Activated B cell treated with CpG ODN at 0.5 μM for 24 hours (primary cell): ENCODE measurements at regions not wholly inside any gene's neighbourhood (a gene's known extent, or its start where the extent isn't known, plus 50 kb on each side); places are given as distances from the start of the nearest gene placed in this dataset.

Experiments used
- ATAC-seq: fragments of 200-7000 bp; cut with Tn5 transposase; one replicate; pipeline ENCODE4 v1.10.0; 2021; ENCODE audit warnings: low read depth, mild to moderate bottlenecking, moderate library complexity
- CTCF ChIA-PET: fragments of 350-600 bp; sonication (Branson Sonifier 250); formaldehyde crosslinking; loops from one replicate; lab custom pipeline; 2021; ENCODE audit warnings: antibody characterized with exemption; lab: Charles Lee
- POLR2A ChIA-PET: fragments of 350-600 bp; sonication (Branson Sonifier 250); formaldehyde crosslinking; loops from one replicate; lab custom pipeline; 2021; ENCODE audit warnings: antibody characterized with exemption; lab: Charles Lee
- DNase-seq: peaks from one replicate; pipeline ENCODE4 v3.0.0; 2022
- H3K27ac Mint-ChIP-seq: one replicate; pipeline ENCODE4 v1.8.0; 2020; ENCODE audit warnings: mixed read lengths
- H3K27me3 Mint-ChIP-seq: one replicate; pipeline ENCODE4 v1.8.0; 2021; ENCODE audit warnings: mixed read lengths
- H3K36me3 Mint-ChIP-seq: one replicate; pipeline ENCODE4 v1.8.0; 2021; ENCODE audit warnings: low read depth, mixed read lengths
- H3K4me1 Mint-ChIP-seq: one replicate; pipeline ENCODE4 v1.8.0; 2021; ENCODE audit warnings: mixed read lengths
- H3K4me3 Mint-ChIP-seq: one replicate; pipeline ENCODE4 v1.8.0; 2020; ENCODE audit warnings: mild to moderate bottlenecking, mixed read lengths
- H3K9me3 Mint-ChIP-seq: one replicate; pipeline ENCODE4 v1.8.0; 2020; ENCODE audit warnings: mixed read lengths
- CTCF ChIP-seq: fragments of 200-600 bp; IDR thresholded peaks from one replicate; pipeline ENCODE4 v1.8.0; 2022; ENCODE audit warnings: antibody characterized with exemption, mild to moderate bottlenecking
- intact Hi-C: fragments of 100-400 bp; cut with micrococcal nuclease; formaldehyde crosslinking; loops from one replicate; pipeline ENCODE4 v1.15.1; 2024

GRCh38 chr6:88490195-88490907 lies 324.2 kb upstream of the CNR1 start:
- Mint-ChIP-seq H3K27ac (no peak overlapping the region), H3K4me1 (peaks cover 20% of the 10 kb centered on the region), H3K9me3 (peaks cover 5% of the 10 kb centered on the region), H3K36me3 (no peaks in the 10 kb centered on the region), H3K27me3 (no peaks in the 10 kb centered on the region), H3K4me3 (no peak overlapping the region)
- CTCF ChIA-PET, result no interaction called here
- no peak for DNase-seq
- POLR2A ChIA-PET, result no interaction called here
- no peak for TF ChIP-seq CTCF
- ATAC-seq, result no peak
- intact Hi-C loops, result loop anchor here (5.0 to 10.0 kb wide), 2 partner anchors 272 to 656 kb away; no protein-coding TSS in a partner anchor

- no peak for ATAC-seq
- no peak for DNase-seq
- Mint-ChIP-seq H3K4me3 (no peak overlapping the region), H3K27ac (no peak overlapping the region), H3K27me3 (no peaks in the 10 kb centered on the region), H3K4me1 (no peaks in the 10 kb centered on the region), H3K9me3 (peaks cover 13% of the 10 kb centered on the region), H3K36me3 (no peaks in the 10 kb centered on the region)
- intact Hi-C loops, result no loop called here
- TF ChIP-seq CTCF, result no peak
- CTCF ChIA-PET, result no interaction called here
- POLR2A ChIA-PET, result interaction anchor here (0.7 kb wide), 1 partner anchor 375 kb away, joined by 3 read pairs; no protein-coding TSS in a partner anchor
These were observed 317.3 kb upstream of the CNR1 start for GRCh38 chr6:88483424-88483823.

GRCh38 chr6:88482465-88482864 lies 316.3 kb upstream of the CNR1 start:
- TF ChIP-seq CTCF, result no peak
- ATAC-seq (no peak), DNase-seq (no peak)
- intact Hi-C loops, result no loop called here
- Mint-ChIP-seq H3K27me3 (no peaks in the 10 kb centered on the region), H3K4me3 (no peak overlapping the region), H3K27ac (no peak overlapping the region), H3K4me1 (no peaks in the 10 kb centered on the region), H3K9me3 (peaks cover 9% of the 10 kb centered on the region), H3K36me3 (no peaks in the 10 kb centered on the region)
- POLR2A ChIA-PET, result no interaction called here
- CTCF ChIA-PET, result interaction anchor here (0.7 kb wide), 1 partner anchor 516 kb away, joined by 6 read pairs; no protein-coding TSS in a partner anchor

- Mint-ChIP-seq H3K27me3 (no peaks in the 10 kb centered on the region), H3K4me1 (no peaks in the 10 kb centered on the region), H3K4me3 (no peak overlapping the region), H3K36me3 (no peaks in the 10 kb centered on the region), H3K9me3 (peaks cover 9% of the 10 kb centered on the region), H3K27ac (no peak overlapping the region)
- ATAC-seq (no peak), DNase-seq (no peak)
- ChIA-PET POLR2A (no interaction called here), CTCF (interaction anchor here (0.7 kb wide), 1 partner anchor 515 kb away, joined by 6 read pairs; no protein-coding TSS in a partner anchor)
- intact Hi-C loops, result no loop called here
- TF ChIP-seq CTCF, result no peak
These were observed 315.4 kb upstream of the CNR1 start for GRCh38 chr6:88481519-88481918.

GRCh38 chr6:88480816-88481215 lies 314.7 kb upstream of the CNR1 start:
- no peak for DNase-seq
- TF ChIP-seq CTCF, result no peak
- no peak for ATAC-seq
- H3K27me3 Mint-ChIP-seq, result no peaks in the 10 kb centered on the region
- ChIA-PET CTCF (no interaction called here), POLR2A (no interaction called here)
- H3K4me1 Mint-ChIP-seq, result no peaks in the 10 kb centered on the region
- no peak overlapping the region for H3K4me3 Mint-ChIP-seq
- peaks cover 9% of the 10 kb centered on the region for H3K9me3 Mint-ChIP-seq
- no peak overlapping the region for H3K27ac Mint-ChIP-seq
- intact Hi-C loops, result no loop called here
- H3K36me3 Mint-ChIP-seq, result no peaks in the 10 kb centered on the region
